Astrocyte of the cerebellum (primary cell): ENCODE measurements at regions not wholly inside any gene's neighbourhood (a gene's known extent, or its start where the extent isn't known, plus 50 kb on each side); places are given as distances from the start of the nearest gene placed in this dataset.

Experiments
- DNase-seq: peaks from one replicate; pipeline ENCODE4 v3.0.0-alpha.2; 2011; ENCODE audit warnings: low read depth
- H3K4me3 ChIP-seq: 2 replicates; pipeline ENCODE4 v1.5.1; 2011; ENCODE audit warnings: mild to moderate bottlenecking, low read depth, low read length, moderate library complexity
- in situ Hi-C: cut with HindIII; loops from 2 replicates; pipeline ENCODE4 v1.10.0; 2017; ENCODE audit warnings: low sequenced_read_pairs
- TF ChIP-seq, protein P1 (sequence below): IDR thresholded peaks from 2 replicates; pipeline ENCODE4 v1.5.1; 2012; ENCODE audit warnings: low read length, low read depth, moderate library complexity, mild to moderate bottlenecking; ENCODE audit errors: missing control alignments

DNA sequence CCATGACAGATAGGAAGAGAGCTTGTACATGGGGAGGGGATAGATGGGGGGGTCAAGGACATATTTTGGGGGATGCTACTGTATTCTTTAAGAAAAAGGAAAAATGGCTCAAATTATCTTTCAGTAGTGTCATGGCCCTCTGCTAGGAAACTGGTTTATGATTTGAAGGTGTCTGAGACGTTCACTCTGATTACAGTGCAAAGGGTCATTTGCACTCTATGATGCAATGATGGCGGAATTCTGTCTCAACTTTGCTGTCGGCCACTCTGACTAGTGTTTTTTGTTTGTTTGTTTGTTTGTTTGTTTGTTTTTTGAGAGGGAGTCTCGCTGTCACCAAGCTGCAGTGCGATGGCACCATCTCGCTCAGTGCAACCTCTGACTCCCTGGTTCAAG, 180.0 kb downstream of the SOX4 start:
- H3K4me3 ChIP-seq = no peak overlapping the region
- no peak for DNase-seq
- in situ Hi-C loops = no loop called here
- TF ChIP-seq, protein P1, sequence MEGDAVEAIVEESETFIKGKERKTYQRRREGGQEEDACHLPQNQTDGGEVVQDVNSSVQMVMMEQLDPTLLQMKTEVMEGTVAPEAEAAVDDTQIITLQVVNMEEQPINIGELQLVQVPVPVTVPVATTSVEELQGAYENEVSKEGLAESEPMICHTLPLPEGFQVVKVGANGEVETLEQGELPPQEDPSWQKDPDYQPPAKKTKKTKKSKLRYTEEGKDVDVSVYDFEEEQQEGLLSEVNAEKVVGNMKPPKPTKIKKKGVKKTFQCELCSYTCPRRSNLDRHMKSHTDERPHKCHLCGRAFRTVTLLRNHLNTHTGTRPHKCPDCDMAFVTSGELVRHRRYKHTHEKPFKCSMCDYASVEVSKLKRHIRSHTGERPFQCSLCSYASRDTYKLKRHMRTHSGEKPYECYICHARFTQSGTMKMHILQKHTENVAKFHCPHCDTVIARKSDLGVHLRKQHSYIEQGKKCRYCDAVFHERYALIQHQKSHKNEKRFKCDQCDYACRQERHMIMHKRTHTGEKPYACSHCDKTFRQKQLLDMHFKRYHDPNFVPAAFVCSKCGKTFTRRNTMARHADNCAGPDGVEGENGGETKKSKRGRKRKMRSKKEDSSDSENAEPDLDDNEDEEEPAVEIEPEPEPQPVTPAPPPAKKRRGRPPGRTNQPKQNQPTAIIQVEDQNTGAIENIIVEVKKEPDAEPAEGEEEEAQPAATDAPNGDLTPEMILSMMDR = no peak

DNA sequence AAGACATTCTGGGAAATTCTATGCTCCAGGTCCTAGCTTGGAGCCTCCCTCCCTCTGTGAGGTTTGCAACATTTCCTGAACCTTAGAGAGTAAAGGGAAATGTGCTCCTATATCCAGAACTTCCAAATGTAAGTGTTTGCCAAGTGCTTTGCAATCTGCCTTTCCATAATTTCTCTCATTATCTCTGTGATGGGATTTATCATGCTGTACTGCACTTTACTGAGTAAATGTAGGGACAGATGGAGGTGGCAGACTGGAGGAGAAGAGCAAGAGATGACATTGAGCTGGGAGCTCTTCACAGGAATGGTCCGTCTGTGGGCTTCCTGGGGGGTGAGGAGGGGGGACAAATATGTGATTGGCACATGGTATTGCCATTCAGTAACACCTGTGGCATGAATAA, 184.3 kb downstream of the SOX4 start:
- no peak for DNase-seq
- in situ Hi-C loops = no loop called here
- no peak overlapping the region for H3K4me3 ChIP-seq
- TF ChIP-seq, protein P1 = no peak

DNA sequence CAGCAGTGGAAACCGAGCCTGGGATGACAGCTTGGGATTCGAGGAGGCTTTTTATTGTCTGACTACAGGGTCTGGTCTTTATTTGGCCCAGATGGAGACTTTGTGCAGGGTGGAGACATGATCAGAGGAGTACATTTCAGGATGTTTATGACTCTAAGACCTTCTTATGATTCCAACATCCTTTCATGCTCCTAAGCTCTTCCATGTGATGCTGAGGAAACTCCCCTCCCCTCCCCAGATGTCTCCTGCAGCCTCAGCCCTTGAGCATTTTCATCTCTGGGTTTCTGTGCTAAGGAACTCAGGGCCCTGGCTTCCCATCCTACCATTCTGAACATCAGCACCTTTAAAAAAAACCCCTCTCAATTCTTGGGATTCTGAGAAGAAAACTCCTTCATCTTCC, 186.6 kb downstream of the SOX4 start:
- TF ChIP-seq, protein P1 = no peak
- H3K4me3 ChIP-seq = no peak overlapping the region
- no peak for DNase-seq
- in situ Hi-C loops = no loop called here

DNA sequence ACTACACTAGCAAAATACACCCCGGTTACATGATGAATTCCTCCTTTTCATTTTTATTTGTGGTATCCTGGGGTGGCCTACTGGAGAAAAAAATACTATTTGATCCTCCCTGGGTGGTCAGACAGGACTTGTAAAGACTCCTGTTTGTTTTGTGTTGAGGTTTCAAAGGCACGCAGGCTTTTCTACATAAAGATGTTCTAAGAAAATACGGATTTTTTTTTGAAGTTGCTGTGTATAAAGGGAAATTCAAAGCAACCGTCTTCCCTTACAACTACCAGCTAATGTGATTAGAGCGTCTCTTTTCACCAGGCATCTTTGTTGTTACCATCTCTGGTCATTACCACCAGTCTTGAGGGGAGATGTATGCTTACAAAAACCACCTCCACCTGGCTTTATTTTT, 187.1 kb downstream of the SOX4 start:
- TF ChIP-seq, protein P1 = no peak
- in situ Hi-C loops = no loop called here
- H3K4me3 ChIP-seq = no peak overlapping the region
- peak; percentile 47 for DNase-seq

DNA sequence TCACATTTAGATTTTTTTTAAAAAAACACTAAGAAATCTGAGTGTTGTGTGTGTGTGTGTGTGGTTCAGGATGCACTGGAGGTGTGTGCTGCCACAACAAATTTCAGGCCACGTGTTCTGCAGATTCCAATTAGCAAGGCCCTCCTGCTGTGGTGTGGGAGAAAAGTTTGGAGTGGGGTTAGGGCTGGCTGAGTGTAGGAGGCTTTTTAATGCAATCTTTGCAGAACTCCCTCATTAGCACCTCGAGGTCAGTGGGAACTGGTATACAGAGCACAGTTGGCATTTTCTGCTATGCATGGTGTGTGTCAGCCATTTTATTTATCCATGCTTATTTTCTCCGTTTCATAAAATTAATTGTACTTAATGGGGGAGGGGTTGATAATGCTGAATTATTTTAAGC, 187.6 kb downstream of the SOX4 start:
- no peak overlapping the region for H3K4me3 ChIP-seq
- TF ChIP-seq, protein P1 = no peak
- in situ Hi-C loops = no loop called here
- no peak for DNase-seq

DNA sequence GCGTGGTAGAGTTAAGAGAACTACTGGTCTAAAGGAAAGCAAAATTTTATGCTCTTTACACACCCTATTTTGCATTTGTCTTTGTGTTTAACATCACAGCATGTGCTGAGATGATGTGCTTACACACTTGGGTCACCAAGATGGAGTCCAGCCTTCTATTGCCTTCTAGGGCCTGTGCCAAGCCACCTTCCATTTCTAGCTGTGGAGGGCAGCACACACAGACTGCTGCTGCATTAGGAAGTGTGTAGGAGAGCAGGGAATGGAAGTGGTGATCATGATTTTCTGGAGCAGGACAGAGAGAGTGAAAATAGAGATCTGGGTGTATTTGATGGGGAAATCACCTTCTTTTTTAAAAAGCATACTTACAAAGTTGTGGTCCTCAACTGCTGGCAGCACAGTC, 191.6 kb downstream of the SOX4 start:
- H3K4me3 ChIP-seq = no peak overlapping the region
- TF ChIP-seq, protein P1 = no peak
- in situ Hi-C loops = no loop called here
- DNase-seq = no peak

DNA sequence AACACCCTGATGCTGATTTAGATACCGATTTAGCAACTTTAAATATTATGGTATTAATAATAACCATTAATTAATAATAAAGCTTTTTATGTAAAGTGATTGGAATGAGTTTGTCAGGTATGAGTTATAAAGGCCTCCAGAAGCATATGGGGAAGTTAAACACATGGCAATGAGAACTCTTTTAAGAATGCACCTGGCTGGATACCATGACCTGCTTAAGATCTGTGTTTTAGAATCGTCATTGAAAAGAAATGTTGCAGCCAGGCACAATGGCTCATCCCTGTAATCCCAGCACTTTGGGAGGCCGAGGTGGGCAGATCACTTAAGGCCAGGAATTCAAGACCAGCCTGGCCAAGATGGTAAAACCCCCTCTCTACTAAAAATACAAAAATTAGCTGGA, 197.5 kb downstream of the SOX4 start:
- TF ChIP-seq, protein P1 = no peak
- H3K4me3 ChIP-seq = no peak overlapping the region
- DNase-seq = no peak
- in situ Hi-C loops = no loop called here
